ENCODE measurements at regions not wholly inside any gene's neighbourhood (a gene's known extent, or its start where the extent isn't known, plus 50 kb on each side); places are given as distances from the start of the nearest gene placed in this dataset.

- no peak for ATAC-seq (ENCODE audit: low read depth)
Measured at GRCh38 chr2:187943772-187944369, 347.8 kb upstream of the GULP1 start.

GRCh38 chr2:187949859-187950258, 341.8 kb upstream of the GULP1 start:
- no peak for TF ChIP-seq CTCF (IDR thresholded peaks at IDR 0.05)
- intact Hi-C loops (cut with micrococcal nuclease), result no loop called here
- no peaks in the 10 kb centered on the region for H3K36me3 Mint-ChIP-seq (ENCODE audit: low read depth)
- H3K9me3 Mint-ChIP-seq, result peaks cover 7% of the 10 kb centered on the region
- ChIA-PET POLR2A (no interaction called here), CTCF (no interaction called here)
- DNase-seq (no peak), ATAC-seq (ENCODE audit: low read depth) (no peak)
- H3K27me3 Mint-ChIP-seq, result no peaks in the 10 kb centered on the region
- H3K4me3 Mint-ChIP-seq, result no peak overlapping the region
- H3K27ac Mint-ChIP-seq, result no peak overlapping the region
- no peaks in the 10 kb centered on the region for H3K4me1 Mint-ChIP-seq

More at GRCh38 chr2:187943772-187944369, 347.8 kb upstream of the GULP1 start:
- TF ChIP-seq CTCF (IDR thresholded peaks at IDR 0.05), result no peak
- H3K27ac Mint-ChIP-seq, result no peak overlapping the region
- no peak overlapping the region for H3K4me3 Mint-ChIP-seq
- DNase-seq, result no peak
- no peaks in the 10 kb centered on the region for H3K4me1 Mint-ChIP-seq
- POLR2A ChIA-PET, result no interaction called here
- H3K9me3 Mint-ChIP-seq, result no peaks in the 10 kb centered on the region
- no peaks in the 10 kb centered on the region for H3K36me3 Mint-ChIP-seq (ENCODE audit: low read depth)
- CTCF ChIA-PET, result no interaction called here
- intact Hi-C loops (cut with micrococcal nuclease), result no loop called here
- H3K27me3 Mint-ChIP-seq, result no peaks in the 10 kb centered on the region

- ATAC-seq (ENCODE audit: low read depth) (no peak), DNase-seq (no peak)
- POLR2A ChIA-PET, result no interaction called here
- CTCF ChIA-PET, result no interaction called here
- H3K4me3 Mint-ChIP-seq, result no peak overlapping the region
- no peaks in the 10 kb centered on the region for H3K27me3 Mint-ChIP-seq
- H3K4me1 Mint-ChIP-seq, result no peaks in the 10 kb centered on the region
- no peak for TF ChIP-seq CTCF (IDR thresholded peaks at IDR 0.05)
- H3K27ac Mint-ChIP-seq, result no peak overlapping the region
- peaks cover 14% of the 10 kb centered on the region for H3K9me3 Mint-ChIP-seq
- intact Hi-C loops (cut with micrococcal nuclease), result no loop called here
- H3K36me3 Mint-ChIP-seq (ENCODE audit: low read depth), result no peaks in the 10 kb centered on the region
Measured at GRCh38 chr2:187951470-187952218, 340.0 kb upstream of the GULP1 start.

- Mint-ChIP-seq H3K4me3 (no peak overlapping the region), H3K36me3 (ENCODE audit: low read depth) (no peaks in the 10 kb centered on the region), H3K4me1 (no peaks in the 10 kb centered on the region), H3K27me3 (no peaks in the 10 kb centered on the region), H3K9me3 (peaks cover 11% of the 10 kb centered on the region), H3K27ac (no peak overlapping the region)
- DNase-seq (no peak), ATAC-seq (ENCODE audit: low read depth) (no peak)
- ChIA-PET CTCF (no interaction called here), POLR2A (no interaction called here)
- TF ChIP-seq CTCF (IDR thresholded peaks at IDR 0.05), result no peak
- intact Hi-C loops (cut with micrococcal nuclease), result no loop called here
Measured at GRCh38 chr2:187956906-187957534, 334.7 kb upstream of the GULP1 start.

- no peak for TF ChIP-seq CTCF (IDR thresholded peaks at IDR 0.05)
- CTCF ChIA-PET, result no interaction called here
Measured at GRCh38 chr2:187959821-187960220, 331.9 kb upstream of the GULP1 start.

More at GRCh38 chr2:187959821-187960220, 331.9 kb upstream of the GULP1 start:
- intact Hi-C loops (cut with micrococcal nuclease), result no loop called here
- Mint-ChIP-seq H3K36me3 (ENCODE audit: low read depth) (no peaks in the 10 kb centered on the region), H3K27ac (no peak overlapping the region), H3K27me3 (no peaks in the 10 kb centered on the region), H3K4me1 (no peaks in the 10 kb centered on the region), H3K9me3 (peaks cover 10% of the 10 kb centered on the region), H3K4me3 (no peak overlapping the region)
- POLR2A ChIA-PET, result no interaction called here
- ATAC-seq (ENCODE audit: low read depth) (no peak), DNase-seq (no peak)
